Hematopoietic multipotent progenitor cell treated with erythropoietin and hydrocortisone succinate and interleukin-3 and kit ligand, for 17 days (in vitro differentiated cells): ENCODE measurements at regions not wholly inside any gene's neighbourhood (a gene's known extent, or its start where the extent isn't known, plus 50 kb on each side); places are given as distances from the start of the nearest gene placed in this dataset.
"Not testable (repeated sequence)": the region's sequence is repeated elsewhere in the genome, so short reads cannot be mapped to it uniquely, and the experiment has no call there.

Experiments
- DNase-seq: peaks from one replicate; pipeline ENCODE4 v3.0.0-alpha.2; 2015; ENCODE audit warnings: low spot score

GRCh38 chr14:18656627-18657026, 55.7 kb downstream of the OR11H12 start:
- peak; percentile 6 for DNase-seq

GRCh38 chr14:18659892-18660584, 59.1 kb downstream of the OR11H12 start:
- DNase-seq = not testable (repeated sequence)

GRCh38 chr14:18660585-18660922, 59.6 kb downstream of the OR11H12 start:
- DNase-seq = peak; percentile 5

- DNase-seq = peak; percentile 6
These were observed 66.9 kb downstream of the OR11H12 start for GRCh38 chr14:18667843-18668242.

GRCh38 chr14:18688346-18688745, 87.4 kb downstream of the OR11H12 start:
- DNase-seq = no peak
